Fibroblast of lung (primary cell): ENCODE measurements at regions not wholly inside any gene's neighbourhood (a gene's known extent, or its start where the extent isn't known, plus 50 kb on each side); places are given as distances from the start of the nearest gene placed in this dataset.
A peak's percentile ranks its signal among the peaks of the same experiment; 100 is the strongest.

ENCODE experiments used
- DNase-seq, 2 donors: peaks; one replicate each; pipeline versions ENCODE4 v3.0.0 to v3.0.0-alpha.2; 2010; ENCODE audit warnings: low read depth in 2 of 2
- H2AFZ ChIP-seq: 2 replicates; pipeline ENCODE4 v1.5.1; 2012; ENCODE audit warnings: low read length, control low read depth, inconsistent platforms
- H3K27ac ChIP-seq: 2 replicates; pipeline ENCODE4 v1.5.1; 2011; ENCODE audit warnings: low read length, control low read depth; ENCODE audit not compliant: insufficient read depth
- H3K27me3 ChIP-seq: 2 replicates; pipeline ENCODE4 v1.5.1; 2011; ENCODE audit warnings: mild to moderate bottlenecking, low read length; ENCODE audit not compliant: control insufficient read depth, insufficient read depth
- H3K36me3 ChIP-seq: 2 replicates; pipeline ENCODE4 v1.5.1; 2011; ENCODE audit warnings: low read length; ENCODE audit not compliant: control insufficient read depth, insufficient read depth
- H3K4me1 ChIP-seq: 2 replicates; pipeline ENCODE4 v1.5.1; 2011; ENCODE audit warnings: low read length; ENCODE audit not compliant: control insufficient read depth, insufficient read depth; ENCODE audit errors: extremely low read depth
- H3K4me2 ChIP-seq: 2 replicates; pipeline ENCODE4 v1.5.1; 2011; ENCODE audit warnings: low read length, control low read depth; ENCODE audit not compliant: insufficient read depth; ENCODE audit errors: extremely low read depth
- H3K4me3 ChIP-seq, 4 experiments: fragments of 200-600 bp in 1 of 4; sonication (generic) in 1 of 4; replicated peaks in 1 of 4; 2 replicates each; pipeline ENCODE4 v1.5.1; 2011 to 2016; ENCODE audit warnings: low read length in 4 of 4, low read depth in 3 of 4, mild to moderate bottlenecking in 3 of 4, control low read depth in 2 of 4, inconsistent platforms in 1 of 4, mixed read lengths in 1 of 4; ENCODE audit not compliant: insufficient read depth in 1 of 4; ENCODE audit errors: control extremely low read depth in 1 of 4
- H3K79me2 ChIP-seq: 2 replicates; pipeline ENCODE4 v1.5.1; 2012; ENCODE audit warnings: mild to moderate bottlenecking, low read length, inconsistent platforms; ENCODE audit not compliant: control insufficient read depth, insufficient read depth
- H3K9ac ChIP-seq: 2 replicates; pipeline ENCODE4 v1.5.1; 2011; ENCODE audit warnings: mild to moderate bottlenecking, low read length, control low read depth; ENCODE audit not compliant: insufficient read depth
- H3K9me3 ChIP-seq: 2 replicates; pipeline ENCODE4 v1.5.1; 2012; ENCODE audit warnings: low read depth, low read length; ENCODE audit not compliant: control insufficient read depth, insufficient read depth
- H4K20me1 ChIP-seq: 2 replicates; pipeline ENCODE4 v1.5.1; 2011; ENCODE audit warnings: low read length; ENCODE audit not compliant: control insufficient read depth, insufficient read depth; ENCODE audit errors: extremely low read depth
- EZH2 ChIP-seq: IDR thresholded peaks from 2 replicates; pipeline ENCODE4 v1.5.1; 2012; ENCODE audit warnings: low read length, control low read depth, mild to moderate bottlenecking; ENCODE audit errors: missing control alignments
- TF ChIP-seq, protein P1 (sequence below), 2 donors: IDR thresholded peaks in 1 of 2; conservative IDR thresholded peaks in 1 of 2; 1 replicate in 1 of 2; 2 replicates in 1 of 2; pipeline ENCODE4 v1.5.1; 2011 to 2012; ENCODE audit warnings: low read length in 2 of 2, control low read depth in 1 of 2, inconsistent platforms in 1 of 2, low read depth in 1 of 2, mild to moderate bottlenecking in 1 of 2

DNA sequence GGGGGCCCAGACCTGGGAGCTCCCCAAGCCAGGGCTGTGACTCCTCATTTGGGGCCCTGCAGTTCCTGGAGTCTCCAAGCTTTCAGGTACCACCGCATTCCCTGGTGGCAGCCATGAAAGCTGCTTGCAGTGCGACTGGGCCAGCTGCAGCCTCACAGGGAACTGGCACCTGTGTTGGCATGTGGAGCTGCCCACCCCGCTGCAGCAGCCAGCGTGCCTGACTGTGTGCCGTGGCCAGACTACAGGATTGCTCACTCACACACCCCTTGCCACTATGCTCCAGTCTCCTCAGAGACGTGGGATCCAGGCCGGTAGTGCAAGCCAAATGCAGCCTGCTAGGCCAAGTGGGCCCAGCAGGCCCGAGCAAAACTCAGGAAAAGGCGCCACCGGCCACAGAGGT is 450.7 kb downstream of the COL12A1 start:
- H3K27me3 ChIP-seq = no peaks in the 10 kb centered on the region
- H3K36me3 ChIP-seq = no peaks in the 10 kb centered on the region
- no peak overlapping the region for H3K27ac ChIP-seq
- H3K9me3 ChIP-seq = no peaks in the 10 kb centered on the region
- H3K4me3 ChIP-seq = no peak overlapping the region
- no peaks in the 10 kb centered on the region for H3K4me1 ChIP-seq
- no peaks in the 10 kb centered on the region for H4K20me1 ChIP-seq
- no peak overlapping the region for H3K9ac ChIP-seq
- no peak overlapping the region for H2AFZ ChIP-seq
- TF ChIP-seq, protein P1, sequence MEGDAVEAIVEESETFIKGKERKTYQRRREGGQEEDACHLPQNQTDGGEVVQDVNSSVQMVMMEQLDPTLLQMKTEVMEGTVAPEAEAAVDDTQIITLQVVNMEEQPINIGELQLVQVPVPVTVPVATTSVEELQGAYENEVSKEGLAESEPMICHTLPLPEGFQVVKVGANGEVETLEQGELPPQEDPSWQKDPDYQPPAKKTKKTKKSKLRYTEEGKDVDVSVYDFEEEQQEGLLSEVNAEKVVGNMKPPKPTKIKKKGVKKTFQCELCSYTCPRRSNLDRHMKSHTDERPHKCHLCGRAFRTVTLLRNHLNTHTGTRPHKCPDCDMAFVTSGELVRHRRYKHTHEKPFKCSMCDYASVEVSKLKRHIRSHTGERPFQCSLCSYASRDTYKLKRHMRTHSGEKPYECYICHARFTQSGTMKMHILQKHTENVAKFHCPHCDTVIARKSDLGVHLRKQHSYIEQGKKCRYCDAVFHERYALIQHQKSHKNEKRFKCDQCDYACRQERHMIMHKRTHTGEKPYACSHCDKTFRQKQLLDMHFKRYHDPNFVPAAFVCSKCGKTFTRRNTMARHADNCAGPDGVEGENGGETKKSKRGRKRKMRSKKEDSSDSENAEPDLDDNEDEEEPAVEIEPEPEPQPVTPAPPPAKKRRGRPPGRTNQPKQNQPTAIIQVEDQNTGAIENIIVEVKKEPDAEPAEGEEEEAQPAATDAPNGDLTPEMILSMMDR (conservative IDR thresholded peaks at IDR 0.05 in 1 of 2, IDR thresholded peaks at IDR 0.05 in 1 of 2; ENCODE audit: low read depth in 1 of 2, low read length in 2 of 2) = no peak
- no peak for TF ChIP-seq EZH2
- DNase-seq = no peak
- H3K4me2 ChIP-seq = no peak overlapping the region
- H3K79me2 ChIP-seq = no peaks in the 10 kb centered on the region

DNA sequence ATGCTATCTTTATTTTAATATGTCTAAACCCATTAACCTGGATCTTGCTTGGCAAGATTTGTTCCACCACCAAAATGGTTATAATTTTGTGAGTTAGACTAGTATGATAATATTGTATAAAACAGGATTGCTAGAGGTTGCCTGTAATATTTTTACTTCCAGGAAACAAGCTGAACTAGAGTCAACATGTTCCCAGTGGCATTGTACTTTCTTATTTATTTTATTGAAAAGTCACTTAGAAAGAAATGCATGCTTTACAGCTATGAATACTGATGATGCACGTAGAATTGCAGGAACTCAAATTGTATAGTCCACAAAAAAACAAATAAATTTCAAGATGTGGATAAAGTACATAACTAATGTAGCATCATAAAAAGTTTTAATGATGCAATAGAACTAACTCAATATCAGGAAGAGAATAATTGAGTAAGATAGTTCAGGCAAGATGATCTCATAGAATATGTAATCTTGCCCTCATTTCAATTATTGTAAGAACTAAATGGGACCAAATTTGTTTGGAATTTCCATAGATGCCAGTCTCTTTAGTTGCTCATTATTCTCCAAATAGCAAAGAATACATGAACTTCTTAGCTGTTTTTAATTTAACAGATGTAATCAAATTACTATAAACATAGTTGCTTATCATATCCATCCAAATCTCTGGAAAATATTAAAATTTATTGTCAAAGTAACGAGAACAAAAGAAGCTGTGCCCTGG is 451.8 kb downstream of the COL12A1 start:
- TF ChIP-seq, protein P1 (conservative IDR thresholded peaks at IDR 0.05 in 1 of 2, IDR thresholded peaks at IDR 0.05 in 1 of 2; ENCODE audit: low read depth in 1 of 2, low read length in 2 of 2) = no peak
- H3K36me3 ChIP-seq = no peaks in the 10 kb centered on the region
- no peaks in the 10 kb centered on the region for H3K79me2 ChIP-seq
- H3K27ac ChIP-seq = no peak overlapping the region
- no peaks in the 10 kb centered on the region for H3K27me3 ChIP-seq
- no peak overlapping the region for H3K4me3 ChIP-seq
- no peak overlapping the region for H2AFZ ChIP-seq
- no peak overlapping the region for H3K9ac ChIP-seq
- H3K4me1 ChIP-seq = no peaks in the 10 kb centered on the region
- no peak overlapping the region for H3K4me2 ChIP-seq
- H3K9me3 ChIP-seq = no peaks in the 10 kb centered on the region
- DNase-seq = no peak
- H4K20me1 ChIP-seq = no peaks in the 10 kb centered on the region

DNA sequence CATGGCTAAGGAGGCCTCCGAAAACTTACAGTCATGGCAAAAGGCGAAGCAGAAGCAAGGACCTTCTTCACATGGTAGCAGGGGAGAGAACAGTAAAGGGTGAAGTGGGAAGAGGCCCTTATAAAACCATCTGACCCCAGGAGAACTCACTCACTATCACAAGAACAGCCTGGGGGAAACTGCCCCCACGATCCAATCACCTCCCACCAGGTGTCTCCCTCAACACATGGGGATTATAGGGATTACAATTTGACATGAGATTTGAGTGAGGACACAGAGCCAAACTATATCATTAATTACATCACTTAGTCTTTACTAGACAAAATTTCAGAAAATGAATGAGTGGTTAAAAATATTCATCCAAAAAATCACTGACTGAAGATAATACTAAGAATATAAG is 453.6 kb downstream of the COL12A1 start:
- no peaks in the 10 kb centered on the region for H3K79me2 ChIP-seq
- H3K4me3 ChIP-seq = no peak overlapping the region
- H3K27me3 ChIP-seq = no peaks in the 10 kb centered on the region
- H3K9me3 ChIP-seq = no peaks in the 10 kb centered on the region
- no peak overlapping the region for H3K9ac ChIP-seq
- H2AFZ ChIP-seq = no peak overlapping the region
- no peak overlapping the region for H3K4me2 ChIP-seq
- no peak for DNase-seq
- no peak for TF ChIP-seq EZH2
- TF ChIP-seq, protein P1 (conservative IDR thresholded peaks at IDR 0.05 in 1 of 2, IDR thresholded peaks at IDR 0.05 in 1 of 2; ENCODE audit: low read depth in 1 of 2, low read length in 2 of 2) = peak in 1 of 2 donors; percentile 17
- H3K36me3 ChIP-seq = no peaks in the 10 kb centered on the region
- no peaks in the 10 kb centered on the region for H3K4me1 ChIP-seq
- H4K20me1 ChIP-seq = no peaks in the 10 kb centered on the region
- H3K27ac ChIP-seq = no peak overlapping the region
